OCI-LY7 (cell line): ENCODE measurements at regions not wholly inside any gene's neighbourhood (a gene's known extent, or its start where the extent isn't known, plus 50 kb on each side); places are given as distances from the start of the nearest gene placed in this dataset.

Experiments used
- BruUV-seq: library from RNA; stranded (reverse); fragments of 400-500 nt; replicated peaks from 2 replicates; lab custom pipeline; 2021; lab: Mats Ljungman, UMichigan
- CTCF ChIA-PET: fragments of 300-600 bp; sonication (Branson Sonifier 250); formaldehyde crosslinking; loops from one replicate; lab custom pipeline; 2022; ENCODE audit warnings: antibody characterized with exemption; ENCODE audit not compliant: unreplicated experiment; lab: Charles Lee
- POLR2A ChIA-PET: fragments of 300-600 bp; sonication (Branson Sonifier 250); formaldehyde crosslinking; loops from one replicate; lab custom pipeline; 2022; ENCODE audit warnings: antibody characterized with exemption; lab: Charles Lee
- DNase-seq: peaks from one replicate; pipeline ENCODE4 v3.0.0-alpha.2; 2015; ENCODE audit warnings: low spot score
- H2AFZ ChIP-seq: fragments of 200-600 bp; sonication (generic), shearing (Covaris generic); 2 replicates; pipeline ENCODE4 v1.6.1; 2014; ENCODE audit warnings: mild to moderate bottlenecking, antibody characterized with exemption, low read length, moderate library complexity
- H3K27ac ChIP-seq: fragments of 200-600 bp; sonication (generic); 2 replicates; pipeline ENCODE4 v1.5.1; 2014; ENCODE audit warnings: mixed run types, low read depth, mild to moderate bottlenecking, moderate library complexity, low read length, inconsistent platforms; ENCODE audit not compliant: poor library complexity, severe bottlenecking
- H3K36me3 ChIP-seq: fragments of 200-600 bp; sonication (generic); 2 replicates; pipeline ENCODE4 v1.6.1; 2014; ENCODE audit warnings: mild to moderate bottlenecking, antibody characterized with exemption, low read length, moderate library complexity, mixed read lengths; ENCODE audit not compliant: insufficient read depth
- H3K4me1 ChIP-seq: fragments of 200-600 bp; sonication (generic); 2 replicates; pipeline ENCODE4 v1.5.1; 2014; ENCODE audit warnings: mild to moderate bottlenecking, low read length; ENCODE audit not compliant: insufficient read depth, poor library complexity, severe bottlenecking
- H3K4me2 ChIP-seq: fragments of 200-600 bp; sonication (generic); 2 replicates; pipeline ENCODE4 v1.6.1; 2014; ENCODE audit warnings: mild to moderate bottlenecking, low read length
- H3K4me3 ChIP-seq: fragments of 200-600 bp; sonication (generic); 2 replicates; pipeline ENCODE4 v1.5.1; 2014; ENCODE audit warnings: mild to moderate bottlenecking, low read depth, low read length; ENCODE audit not compliant: poor library complexity, severe bottlenecking
- H3K79me2 ChIP-seq: fragments of 200-600 bp; sonication (generic); 2 replicates; pipeline ENCODE4 v1.6.1; 2016; ENCODE audit warnings: low read depth, mild to moderate bottlenecking, low read length, moderate library complexity, mixed read lengths; ENCODE audit not compliant: insufficient read depth
- H3K9me2 ChIP-seq: fragments of 200-600 bp; sonication (generic); 2 replicates; pipeline ENCODE4 v1.6.1; 2016; ENCODE audit warnings: mild to moderate bottlenecking, low read length, mixed read lengths; ENCODE audit not compliant: insufficient read depth
- H3K9me3 ChIP-seq: fragments of 200-600 bp; sonication (generic); 2 replicates; pipeline ENCODE4 v1.6.1; 2014; ENCODE audit warnings: mild to moderate bottlenecking, mixed run types, low read length, mixed read lengths
- H4K20me1 ChIP-seq: fragments of 200-600 bp; sonication (generic); 2 replicates; pipeline ENCODE4 v1.6.1; 2014; ENCODE audit warnings: mild to moderate bottlenecking, antibody characterized with exemption, low read length, moderate library complexity, mixed read lengths; ENCODE audit not compliant: insufficient read depth
- CTCF ChIP-seq: fragments of 200-600 bp; sonication (generic); conservative IDR thresholded peaks from 2 replicates; pipeline ENCODE4 v1.5.1; 2014; ENCODE audit warnings: mild to moderate bottlenecking, antibody characterized with exemption, low read length, moderate library complexity, mixed read lengths
- EZH2phosphoT487 ChIP-seq: fragments of 200-600 bp; sonication (generic); IDR thresholded peaks from 2 replicates; pipeline ENCODE4 v1.6.1; 2018; ENCODE audit warnings: low read depth, borderline replicate concordance, mild to moderate bottlenecking, mixed run types, antibody characterized with exemption, low read length, moderate library complexity, mixed read lengths
- intact Hi-C: fragments of 100-400 bp; cut with micrococcal nuclease; formaldehyde crosslinking; loops from one replicate; pipeline ENCODE4 v1.10.0; 2022; ENCODE audit not compliant: unreplicated experiment

- Histone ChIP-seq H3K4me1 (no peaks in the 10 kb centered on the region), H3K9me2 (no peaks in the 10 kb centered on the region), H3K4me3 (no peak overlapping the region), H3K79me2 (no peaks in the 10 kb centered on the region), H2AFZ (no peak overlapping the region), H3K4me2 (no peak overlapping the region), H3K9me3 (peaks cover 3% of the 10 kb centered on the region; the same call in 1 of the 2 replicates), H3K36me3 (no peaks in the 10 kb centered on the region), H3K27ac (no peak overlapping the region), H4K20me1 (no peaks in the 10 kb centered on the region)
- intact Hi-C loops, result no loop called here
- BruUV-seq, result no TSS peak
- POLR2A ChIA-PET, result no interaction called here
- CTCF ChIA-PET, result no interaction called here
- TF ChIP-seq EZH2phosphoT487 (no peak), CTCF (no peak)
- no peak for DNase-seq
Observed at GRCh38 chr14:43166163-43166562, 1340.9 kb downstream of the FSCB start.

- Histone ChIP-seq H3K4me3 (no peak overlapping the region), H4K20me1 (no peaks in the 10 kb centered on the region), H3K27ac (no peak overlapping the region), H3K79me2 (no peaks in the 10 kb centered on the region), H3K4me1 (no peaks in the 10 kb centered on the region), H2AFZ (no peak overlapping the region), H3K9me3 (peaks cover 3% of the 10 kb centered on the region; the same call in 1 of the 2 replicates), H3K36me3 (no peaks in the 10 kb centered on the region), H3K4me2 (no peak overlapping the region), H3K9me2 (no peaks in the 10 kb centered on the region)
- BruUV-seq, result no TSS peak
- DNase-seq, result no peak
- intact Hi-C loops, result no loop called here
- TF ChIP-seq EZH2phosphoT487 (no peak), CTCF (no peak)
- POLR2A ChIA-PET, result no interaction called here
- CTCF ChIA-PET, result no interaction called here
Observed at GRCh38 chr14:43165651-43166050, 1341.4 kb downstream of the FSCB start.

GRCh38 chr14:43161477-43161876 is 1345.6 kb downstream of the FSCB start:
- no peak overlapping the region for H3K4me2 ChIP-seq
- BruUV-seq, result no TSS peak
- POLR2A ChIA-PET, result no interaction called here

More at GRCh38 chr14:43161477-43161876, 1345.6 kb downstream of the FSCB start:
- H3K4me3 ChIP-seq, result no peak overlapping the region
- no peak overlapping the region for H2AFZ ChIP-seq
- no peaks in the 10 kb centered on the region for H3K9me2 ChIP-seq
- no peaks in the 10 kb centered on the region for H3K79me2 ChIP-seq
- CTCF ChIA-PET, result no interaction called here
- H4K20me1 ChIP-seq, result no peaks in the 10 kb centered on the region
- no peak for DNase-seq
- TF ChIP-seq EZH2phosphoT487, result no peak
- TF ChIP-seq CTCF, result no peak
- no peaks in the 10 kb centered on the region for H3K36me3 ChIP-seq
- intact Hi-C loops, result no loop called here
- H3K4me1 ChIP-seq, result no peaks in the 10 kb centered on the region
- H3K9me3 ChIP-seq, result no peaks in the 10 kb centered on the region
- no peak overlapping the region for H3K27ac ChIP-seq
